B cell (primary cell): ENCODE measurements at regions not wholly inside any gene's neighbourhood (a gene's known extent, or its start where the extent isn't known, plus 50 kb on each side); places are given as distances from the start of the nearest gene placed in this dataset.

Experiments used
- ATAC-seq: fragments of 200-7000 bp; cut with Tn5 transposase; one replicate; pipeline ENCODE4 v1.10.0; 2021; ENCODE audit warnings: low read depth, mild to moderate bottlenecking, moderate number of reproducible peaks, moderate library complexity
- CTCF ChIA-PET: fragments of 350-600 bp; sonication (Branson Sonifier 250); formaldehyde crosslinking; loops from one replicate; lab custom pipeline; 2021; ENCODE audit warnings: antibody characterized with exemption, inconsistent platforms; lab: Charles Lee
- POLR2A ChIA-PET: fragments of 350-600 bp; sonication (Branson Sonifier 250); formaldehyde crosslinking; loops from one replicate; lab custom pipeline; 2021; ENCODE audit warnings: antibody characterized with exemption; lab: Charles Lee
- DNase-seq: peaks from one replicate; pipeline ENCODE4 v3.0.0; 2013
- H2AFZ ChIP-seq: 2 replicates; pipeline ENCODE4 v1.6.1; 2012; ENCODE audit warnings: mild to moderate bottlenecking, low read depth, low read length; ENCODE audit not compliant: insufficient read depth, poor library complexity, severe bottlenecking
- H3K27ac ChIP-seq, 2 donors: 1 replicate in 1 of 2; 2 replicates in 1 of 2; pipeline ENCODE4 v1.5.1; 2012 to 2013; ENCODE audit warnings: low read length in 2 of 2, mild to moderate bottlenecking in 2 of 2, moderate library complexity in 1 of 2
- H3K27me3 ChIP-seq, 4 experiments: fragments of 200-600 bp in 1 of 4; sonication (generic) in 1 of 4; replicated peaks in 1 of 4; 1 replicate in 2 of 4; 2 replicates in 2 of 4; pipeline versions ENCODE4 v1.6.1 to v1.7.0; 2013 to 2016; ENCODE audit warnings: low read length in 3 of 4, mild to moderate bottlenecking in 2 of 4, mixed read lengths in 1 of 4, moderate library complexity in 1 of 4; ENCODE audit not compliant: insufficient read depth in 4 of 4, control insufficient read depth in 3 of 4; ENCODE audit errors: control extremely low read depth in 1 of 4
- H3K36me3 ChIP-seq, 2 experiments: replicated peaks in 1 of 2; 1 replicate in 1 of 2; 2 replicates in 1 of 2; pipeline versions ENCODE4 v1.6.1 to v1.7.1; 2013; ENCODE audit warnings: low read length in 1 of 2; ENCODE audit not compliant: insufficient read depth in 2 of 2, control insufficient read depth in 1 of 2; ENCODE audit errors: control extremely low read depth in 1 of 2, extremely low read depth in 1 of 2
- H3K4me1 ChIP-seq, 2 donors: fragments of 200-600 bp in 1 of 2; sonication (generic) in 1 of 2; 1 replicate in 1 of 2; 2 replicates in 1 of 2; pipeline versions ENCODE4 v1.5.1 to v1.6.1; 2013 to 2017; ENCODE audit warnings: low read length in 2 of 2; ENCODE audit not compliant: control insufficient read depth in 2 of 2, insufficient read depth in 2 of 2
- H3K4me2 ChIP-seq: replicated peaks from 2 replicates; pipeline ENCODE3; 2012; ENCODE audit warnings: mild to moderate bottlenecking, low read depth, low read length; ENCODE audit not compliant: poor library complexity, severe bottlenecking
- H3K4me3 ChIP-seq, 5 experiments: fragments of 200-600 bp in 1 of 5; sonication (generic) in 1 of 5; 1 replicate in 3 of 5; 2 replicates in 2 of 5; pipeline versions ENCODE4 v1.5.1 to v1.7.0; 2011 to 2016; ENCODE audit warnings: low read length in 4 of 5, mild to moderate bottlenecking in 4 of 5, low read depth in 2 of 5, control low read depth in 1 of 5, moderate library complexity in 1 of 5; ENCODE audit not compliant: insufficient read depth in 1 of 5; ENCODE audit errors: control extremely low read depth in 1 of 5, extremely low read depth in 1 of 5
- H3K79me2 ChIP-seq: fragments of 200-600 bp; sonication (generic); one replicate; pipeline ENCODE4 v1.6.0; 2016; ENCODE audit warnings: low read length; ENCODE audit not compliant: control insufficient read depth, insufficient read depth
- H3K9ac ChIP-seq: fragments of 200-600 bp; sonication (generic); 2 replicates; pipeline ENCODE4 v1.6.1; 2017; ENCODE audit warnings: mild to moderate bottlenecking, low read length, moderate library complexity
- H3K9me3 ChIP-seq, 3 donors: one replicate each; pipeline versions ENCODE4 v1.6.1 to v1.7.1; 2013; ENCODE audit warnings: low read length in 2 of 3; ENCODE audit not compliant: control insufficient read depth in 2 of 3, insufficient read depth in 1 of 3; ENCODE audit errors: control extremely low read depth in 1 of 3
- H4K20me1 ChIP-seq: 2 replicates; pipeline ENCODE4 v1.6.0; 2012; ENCODE audit warnings: mild to moderate bottlenecking, low read length; ENCODE audit not compliant: insufficient read depth, control insufficient read depth, poor library complexity, severe bottlenecking
- H3K27ac Mint-ChIP-seq: one replicate; pipeline ENCODE4 v1.8.0; 2021; ENCODE audit warnings: mixed read lengths
- H3K27me3 Mint-ChIP-seq: one replicate; pipeline ENCODE4 v1.8.0; 2021; ENCODE audit warnings: mixed read lengths
- H3K4me1 Mint-ChIP-seq: one replicate; pipeline ENCODE4 v1.8.0; 2021; ENCODE audit warnings: mixed read lengths
- H3K4me3 Mint-ChIP-seq: one replicate; pipeline ENCODE4 v1.8.0; 2021; ENCODE audit warnings: mixed read lengths
- H3K9me3 Mint-ChIP-seq: one replicate; pipeline ENCODE4 v1.8.0; 2022; ENCODE audit warnings: mixed read lengths; ENCODE audit not compliant: insufficient read depth
- CTCF ChIP-seq: fragments of 200-600 bp; IDR thresholded peaks from one replicate; pipeline ENCODE4 v1.8.0; 2022; ENCODE audit warnings: antibody characterized with exemption, mild to moderate bottlenecking
- EZH2 ChIP-seq: IDR thresholded peaks from 2 replicates; pipeline ENCODE4 v1.6.1; 2012; ENCODE audit warnings: borderline replicate concordance, low read depth, mild to moderate bottlenecking, moderate library complexity, low read length; ENCODE audit not compliant: insufficient read depth, poor library complexity, severe bottlenecking
- WGBS: methylation state at CpG from one replicate; pipeline ENCODE4 v1.1.5; 2013; ENCODE audit warnings: missing lambda C conversion rate; ENCODE audit not compliant: insufficient coverage; 5-methylcytosine and 5-hydroxymethylcytosine counted together
- intact Hi-C: fragments of 100-400 bp; cut with micrococcal nuclease; formaldehyde crosslinking; loops from one replicate; pipeline ENCODE4 v1.10.0; 2022

GRCh38 chr10:128258421-128258976, 132.3 kb upstream of the MKI67 start:
- Mint-ChIP-seq H3K9me3 (no peaks in the 10 kb centered on the region), H3K27ac (no peak overlapping the region), H3K27me3 (peaks cover 16% of the 10 kb centered on the region), H3K4me1 (no peaks in the 10 kb centered on the region), H3K4me3 (no peak overlapping the region)
- ATAC-seq, result no peak
- peaks cover 0 to 16% (median 0%) of the 10 kb centered on the region in 4 experiments for H3K27me3 ChIP-seq
- H3K36me3 ChIP-seq, result no peaks in the 10 kb centered on the region
- no peak overlapping the region for H3K27ac ChIP-seq
- TF ChIP-seq CTCF, result no peak
- TF ChIP-seq EZH2, result no peak
- POLR2A ChIA-PET, result no interaction called here
- H3K9ac ChIP-seq, result no peak overlapping the region
- WGBS, result no CpG with 5 or more reads among the region's 3 CpGs
- no peaks in the 10 kb centered on the region for H4K20me1 ChIP-seq
- no peak for DNase-seq
- H2AFZ ChIP-seq, result no peak overlapping the region
- CTCF ChIA-PET, result no interaction called here
- intact Hi-C loops, result no loop called here
- H3K4me1 ChIP-seq, result no peaks in the 10 kb centered on the region
- no peak overlapping the region for H3K4me3 ChIP-seq
- H3K4me2 ChIP-seq, result no peak overlapping the region
- H3K79me2 ChIP-seq, result no peaks in the 10 kb centered on the region
- H3K9me3 ChIP-seq, result no peaks in the 10 kb centered on the region

GRCh38 chr10:128263891-128264688, 137.9 kb upstream of the MKI67 start:
- H3K4me1 ChIP-seq, result no peaks in the 10 kb centered on the region

More at GRCh38 chr10:128263891-128264688, 137.9 kb upstream of the MKI67 start:
- POLR2A ChIA-PET, result no interaction called here
- H3K4me1 Mint-ChIP-seq, result no peaks in the 10 kb centered on the region
- no peaks in the 10 kb centered on the region for H3K9me3 Mint-ChIP-seq
- CTCF ChIA-PET, result interaction anchor here (1.0 to 1.5 kb wide), 3 partner anchors 32 to 1864 kb away, joined by 3 to 7 read pairs (median 5); no protein-coding TSS in a partner anchor
- TF ChIP-seq EZH2 (no peak), CTCF (peak; percentile 62)
- H3K36me3 ChIP-seq, result no peaks in the 10 kb centered on the region
- H3K4me2 ChIP-seq, result no peak overlapping the region
- H3K27ac Mint-ChIP-seq, result no peak overlapping the region
- H3K27me3 Mint-ChIP-seq, result peaks cover 41% of the 10 kb centered on the region
- no peaks in the 10 kb centered on the region for H3K9me3 ChIP-seq
- H3K4me3 Mint-ChIP-seq, result no peak overlapping the region
- peak; percentile 28 for DNase-seq
- intact Hi-C loops, result loop anchor here (5.0 to 10.0 kb wide), 2 partner anchors 1711 to 1863 kb away; no protein-coding TSS in a partner anchor
- whole genome bisulfite sequencing, result 4% methylated on average over 7 of the region's 13 CpGs
- H4K20me1 ChIP-seq, result no peaks in the 10 kb centered on the region
- H3K79me2 ChIP-seq, result no peaks in the 10 kb centered on the region
- H2AFZ ChIP-seq, result no peak overlapping the region
- H3K27ac ChIP-seq, result no peak overlapping the region
- no peak for ATAC-seq
- H3K4me3 ChIP-seq, result no peak overlapping the region
- no peak overlapping the region for H3K9ac ChIP-seq
- H3K27me3 ChIP-seq, result peaks cover 0 to 37% (median 5%) of the 10 kb centered on the region in 4 experiments
